Heart right ventricle (tissue), 16 donors: ENCODE measurements at regions not wholly inside any gene's neighbourhood (a gene's known extent, or its start where the extent isn't known, plus 50 kb on each side); places are given as distances from the start of the nearest gene placed in this dataset.

Experiments
- ATAC-seq, 8 donors: fragments of 200-7000 bp; cut with Tn5 transposase; one replicate each; pipeline ENCODE4 v1.9.1; 2020; ENCODE audit warnings: mild to moderate bottlenecking in 8 of 8, moderate library complexity in 8 of 8, moderate number of reproducible peaks in 1 of 8
- DNase-seq, 2 donors: peaks; one replicate each; pipeline ENCODE4 v3.0.0-alpha.2; 2020
- H3K27ac ChIP-seq, 10 donors: fragments of 200-600 bp; sonication (generic) in 2 of 10; one replicate each; pipeline versions ENCODE4 v1.5.0 to v1.8.0; 2020 to 2022; ENCODE audit warnings: mild to moderate bottlenecking in 3 of 10
- H3K27me3 ChIP-seq, 7 donors: fragments of 200-600 bp; one replicate each; pipeline ENCODE4 v1.8.0; 2021 to 2022; ENCODE audit warnings: mild to moderate bottlenecking in 2 of 7
- H3K36me3 ChIP-seq, 9 donors: fragments of 200-600 bp; sonication (generic) in 1 of 9; one replicate each; pipeline versions ENCODE4 v1.5.0 to v1.8.0; 2020 to 2022; ENCODE audit warnings: mild to moderate bottlenecking in 2 of 9
- H3K4me1 ChIP-seq, 9 donors: fragments of 200-600 bp; sonication (generic) in 1 of 9; one replicate each; pipeline versions ENCODE4 v1.5.0 to v1.8.0; 2020 to 2022; ENCODE audit warnings: mild to moderate bottlenecking in 4 of 9
- H3K4me3 ChIP-seq, 10 donors: fragments of 200-600 bp; sonication (generic) in 2 of 10; one replicate each; pipeline versions ENCODE4 v1.5.0 to v1.8.0; 2020 to 2022; ENCODE audit warnings: mild to moderate bottlenecking in 7 of 10, moderate library complexity in 2 of 10
- H3K9me3 ChIP-seq, 11 donors: fragments of 200-600 bp in 10 of 11; sonication (generic) in 2 of 11; one replicate each; pipeline versions ENCODE4 v1.5.0 to v1.8.0; 2013 to 2022; ENCODE audit warnings: mild to moderate bottlenecking in 2 of 11, control low read depth in 1 of 11, moderate library complexity in 1 of 11
- WGBS, 2 donors: extraction: QIAGEN DNeasy Blood & Tissue Kit; methylation state at CpG; one replicate each; pipeline ENCODE4 v1.1.7; 2013; ENCODE audit warnings: inconsistent platforms in 1 of 2; 5-methylcytosine and 5-hydroxymethylcytosine counted together
- intact Hi-C, 10 donors: fragments of 100-400 bp; cut with DNase I; formaldehyde crosslinking; loops; one replicate each; pipeline versions ENCODE4 v1.11.1 to v1.14.2; 2022
- TF ChIP-seq, protein P1 (sequence below), 9 donors: fragments of 200-600 bp; sonication (generic) in 2 of 9; IDR thresholded peaks; one replicate each; pipeline versions ENCODE4 v1.5.0 to v1.8.0; 2021 to 2022; ENCODE audit warnings: antibody characterized with exemption in 9 of 9, mild to moderate bottlenecking in 5 of 9, moderate library complexity in 1 of 9
- donor health status: Arrhythmogenic right ventricular cardiomyopathy.
- donor health status: ischemic (EF 13 %, LVEDD 7.1; RV severe dilation, severe dysfunction).
- donor health status: healthy with polysubstance abuse.
- donor health status: DM: no; HTN: yes; CAD: no.
- donor health status: DM: no; HTN: no; CAD: no.
- donor health status: ischemic (EF 25% LVEDD 6.9; RV normal size, moderate dysfunction).
- donor health status: ischemic (EF 25% LVEDD 5.7; RV mildly dilated, moderate dysfunction).
- donor health status: healthy.
- donor health status: DM: yes; HTN: yes; CAD: no.
- donor health status: Ischemic cardiomyopathy.
- donor health status: ischemic (EF 35%, LVEDD 5.7; RV mildly dilated, moderate dysfunction).
- donor health status: nonischemic (EF 11% LVEDD 7.7; RV severe dilation, severe dysfunction).
- donor health status: DM: yes; HTN: yes; CAD: no.
- donor health status: PGD.
- donor health status: ischemic (EF 29% LVEDD 5.4; RV normal size, mild dysfunction).
- donor health status: nonischemic (EF 23%, LVEDD 6.1; RV moderate dilation, normal function).

- TF ChIP-seq, protein P1, sequence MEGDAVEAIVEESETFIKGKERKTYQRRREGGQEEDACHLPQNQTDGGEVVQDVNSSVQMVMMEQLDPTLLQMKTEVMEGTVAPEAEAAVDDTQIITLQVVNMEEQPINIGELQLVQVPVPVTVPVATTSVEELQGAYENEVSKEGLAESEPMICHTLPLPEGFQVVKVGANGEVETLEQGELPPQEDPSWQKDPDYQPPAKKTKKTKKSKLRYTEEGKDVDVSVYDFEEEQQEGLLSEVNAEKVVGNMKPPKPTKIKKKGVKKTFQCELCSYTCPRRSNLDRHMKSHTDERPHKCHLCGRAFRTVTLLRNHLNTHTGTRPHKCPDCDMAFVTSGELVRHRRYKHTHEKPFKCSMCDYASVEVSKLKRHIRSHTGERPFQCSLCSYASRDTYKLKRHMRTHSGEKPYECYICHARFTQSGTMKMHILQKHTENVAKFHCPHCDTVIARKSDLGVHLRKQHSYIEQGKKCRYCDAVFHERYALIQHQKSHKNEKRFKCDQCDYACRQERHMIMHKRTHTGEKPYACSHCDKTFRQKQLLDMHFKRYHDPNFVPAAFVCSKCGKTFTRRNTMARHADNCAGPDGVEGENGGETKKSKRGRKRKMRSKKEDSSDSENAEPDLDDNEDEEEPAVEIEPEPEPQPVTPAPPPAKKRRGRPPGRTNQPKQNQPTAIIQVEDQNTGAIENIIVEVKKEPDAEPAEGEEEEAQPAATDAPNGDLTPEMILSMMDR (IDR thresholded peaks at IDR 0.05) = no peak
- no peak for DNase-seq
- Histone ChIP-seq H3K36me3 (no peaks in the 10 kb centered on the region), H3K4me1 (peaks cover 0 to 3% (median 0%) of the 10 kb centered on the region in 9 donors), H3K27ac (no peak overlapping the region), H3K4me3 (no peak overlapping the region), H3K9me3 (no peaks in the 10 kb centered on the region), H3K27me3 (peaks cover 0 to 37% (median 12%) of the 10 kb centered on the region in 7 donors)
- WGBS, 2 donors = 85 to 92% methylated on average over 13 of the region's 13 CpGs
- no peak for ATAC-seq
- intact Hi-C loops = no loop called here
Observed at GRCh38 chr2:126797622-126798275, 100.9 kb upstream of the TEX51 start.

DNA sequence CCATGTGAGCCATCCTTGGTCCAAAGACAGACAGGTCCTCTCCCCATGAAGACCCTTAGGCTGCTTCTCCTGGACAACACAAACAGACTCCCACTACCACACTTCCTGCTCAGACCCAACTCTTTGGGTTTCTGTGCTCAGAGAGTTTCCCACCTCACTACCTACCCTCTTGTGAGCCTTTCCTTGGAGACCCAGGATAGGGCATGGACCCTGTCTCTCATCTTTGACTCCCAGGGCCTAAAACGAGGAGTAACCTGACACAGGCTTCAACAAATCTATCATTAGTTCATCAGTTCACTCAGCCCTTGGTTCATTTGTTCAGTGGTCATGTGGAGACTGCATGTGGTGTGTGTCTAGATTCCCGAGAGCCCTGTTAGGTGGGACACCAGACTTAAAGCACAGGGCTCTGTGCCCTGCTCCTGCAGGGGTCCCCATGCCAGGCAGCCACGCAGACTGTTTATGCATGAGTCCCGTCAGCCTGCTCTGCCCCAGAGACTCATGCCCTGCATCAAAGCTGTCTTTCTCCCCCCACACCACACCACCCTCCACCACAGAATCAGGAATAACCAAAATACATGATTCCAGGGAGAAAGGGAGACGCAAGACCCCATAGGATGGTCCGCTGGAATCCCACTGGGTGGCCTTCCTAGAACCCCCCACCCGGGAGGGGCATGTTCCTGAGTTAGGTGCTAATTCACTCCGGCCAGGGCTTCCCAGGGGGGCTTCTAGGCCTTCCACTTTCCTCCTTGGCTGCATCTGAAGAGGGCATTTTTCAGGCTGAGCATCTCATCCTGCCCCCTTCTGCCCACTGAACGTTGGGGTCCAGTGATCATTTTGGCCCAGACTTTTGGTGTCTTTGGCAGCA, 100.2 kb upstream of the TEX51 start:
- intact Hi-C loops = no loop called here

GRCh38 chr2:126799301-126799700, 99.4 kb upstream of the TEX51 start:
- H3K9me3 ChIP-seq = no peaks in the 10 kb centered on the region
- TF ChIP-seq, protein P1 (IDR thresholded peaks at IDR 0.05) = no peak
- H3K36me3 ChIP-seq = no peaks in the 10 kb centered on the region
- ATAC-seq = no peak
- intact Hi-C loops = no loop called here
- DNase-seq = no peak
- H3K4me3 ChIP-seq = no peak overlapping the region
- 81 to 84% methylated on average over 2 of the region's 2 CpGs for WGBS, 2 donors
- peaks cover 0 to 3% (median 0%) of the 10 kb centered on the region in 9 donors for H3K4me1 ChIP-seq
- peaks cover 0 to 22% (median 3%) of the 10 kb centered on the region in 7 donors for H3K27me3 ChIP-seq
- H3K27ac ChIP-seq = no peak overlapping the region

More for the DNA sequence above, 100.2 kb upstream of the TEX51 start:
- peaks cover 0 to 30% (median 7%) of the 10 kb centered on the region in 7 donors for H3K27me3 ChIP-seq
- WGBS, 2 donors = 69 to 70% methylated on average over 9 of the region's 9 CpGs
- no peaks in the 10 kb centered on the region for H3K9me3 ChIP-seq
- TF ChIP-seq, protein P1 (IDR thresholded peaks at IDR 0.05) = no peak
- H3K36me3 ChIP-seq = no peaks in the 10 kb centered on the region
- H3K27ac ChIP-seq = no peak overlapping the region
- DNase-seq = no peak
- no peak for ATAC-seq
- H3K4me1 ChIP-seq = peaks cover 0 to 3% (median 0%) of the 10 kb centered on the region in 9 donors
- no peak overlapping the region for H3K4me3 ChIP-seq

DNA sequence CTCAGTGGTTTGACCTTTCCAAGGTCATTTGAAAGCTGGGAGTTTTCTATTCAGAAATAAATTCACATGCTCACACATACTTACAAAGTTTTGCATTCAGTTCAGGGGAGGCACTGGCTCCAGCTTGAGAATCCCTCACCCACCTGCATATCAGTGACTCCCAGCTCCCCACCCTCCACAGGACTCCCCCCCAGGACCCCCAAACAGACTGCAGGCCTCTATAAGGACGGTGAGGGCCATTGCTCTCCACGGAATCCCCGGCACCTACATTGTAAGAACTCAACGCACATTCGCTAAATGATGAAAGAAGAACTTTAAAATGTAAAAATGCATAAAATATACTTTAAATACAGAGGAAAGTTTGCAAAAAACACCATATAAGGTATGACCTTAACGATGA, 97.2 kb upstream of the TEX51 start:
- H3K27me3 ChIP-seq = peaks cover 0 to 9% (median 0%) of the 10 kb centered on the region in 7 donors
- H3K4me1 ChIP-seq = peaks cover 0 to 3% (median 0%) of the 10 kb centered on the region in 9 donors
- H3K27ac ChIP-seq = no peak overlapping the region
- no peaks in the 10 kb centered on the region for H3K36me3 ChIP-seq
- no peak for ATAC-seq
- TF ChIP-seq, protein P1 (IDR thresholded peaks at IDR 0.05) = no peak
- no peak for DNase-seq
- intact Hi-C loops = no loop called here
- no peaks in the 10 kb centered on the region for H3K9me3 ChIP-seq
- WGBS, 2 donors = 91 to 93% methylated on average over 6 of the region's 6 CpGs
- no peak overlapping the region for H3K4me3 ChIP-seq
